OCI-LY7 (cell line): ENCODE measurements at regions not wholly inside any gene's neighbourhood (a gene's known extent, or its start where the extent isn't known, plus 50 kb on each side); places are given as distances from the start of the nearest gene placed in this dataset.

Experiments
- BruUV-seq: library from RNA; stranded (reverse); fragments of 400-500 nt; replicated peaks from 2 replicates; lab custom pipeline; 2021; lab: Mats Ljungman, UMichigan
- CTCF ChIA-PET: fragments of 300-600 bp; sonication (Branson Sonifier 250); formaldehyde crosslinking; loops from one replicate; lab custom pipeline; 2022; ENCODE audit warnings: antibody characterized with exemption; ENCODE audit not compliant: unreplicated experiment; lab: Charles Lee
- POLR2A ChIA-PET: fragments of 300-600 bp; sonication (Branson Sonifier 250); formaldehyde crosslinking; loops from one replicate; lab custom pipeline; 2022; ENCODE audit warnings: antibody characterized with exemption; lab: Charles Lee
- DNase-seq: peaks from one replicate; pipeline ENCODE4 v3.0.0-alpha.2; 2015; ENCODE audit warnings: low spot score
- H2AFZ ChIP-seq: fragments of 200-600 bp; sonication (generic), shearing (Covaris generic); 2 replicates; pipeline ENCODE4 v1.6.1; 2014; ENCODE audit warnings: mild to moderate bottlenecking, antibody characterized with exemption, low read length, moderate library complexity
- H3K27ac ChIP-seq: fragments of 200-600 bp; sonication (generic); 2 replicates; pipeline ENCODE4 v1.5.1; 2014; ENCODE audit warnings: mixed run types, low read depth, mild to moderate bottlenecking, moderate library complexity, low read length, inconsistent platforms; ENCODE audit not compliant: poor library complexity, severe bottlenecking
- H3K36me3 ChIP-seq: fragments of 200-600 bp; sonication (generic); 2 replicates; pipeline ENCODE4 v1.6.1; 2014; ENCODE audit warnings: mild to moderate bottlenecking, antibody characterized with exemption, low read length, moderate library complexity, mixed read lengths; ENCODE audit not compliant: insufficient read depth
- H3K4me1 ChIP-seq: fragments of 200-600 bp; sonication (generic); 2 replicates; pipeline ENCODE4 v1.5.1; 2014; ENCODE audit warnings: mild to moderate bottlenecking, low read length; ENCODE audit not compliant: insufficient read depth, poor library complexity, severe bottlenecking
- H3K4me2 ChIP-seq: fragments of 200-600 bp; sonication (generic); 2 replicates; pipeline ENCODE4 v1.6.1; 2014; ENCODE audit warnings: mild to moderate bottlenecking, low read length
- H3K4me3 ChIP-seq: fragments of 200-600 bp; sonication (generic); 2 replicates; pipeline ENCODE4 v1.5.1; 2014; ENCODE audit warnings: mild to moderate bottlenecking, low read depth, low read length; ENCODE audit not compliant: poor library complexity, severe bottlenecking
- H3K79me2 ChIP-seq: fragments of 200-600 bp; sonication (generic); 2 replicates; pipeline ENCODE4 v1.6.1; 2016; ENCODE audit warnings: low read depth, mild to moderate bottlenecking, low read length, moderate library complexity, mixed read lengths; ENCODE audit not compliant: insufficient read depth
- H3K9me2 ChIP-seq: fragments of 200-600 bp; sonication (generic); 2 replicates; pipeline ENCODE4 v1.6.1; 2016; ENCODE audit warnings: mild to moderate bottlenecking, low read length, mixed read lengths; ENCODE audit not compliant: insufficient read depth
- H3K9me3 ChIP-seq: fragments of 200-600 bp; sonication (generic); 2 replicates; pipeline ENCODE4 v1.6.1; 2014; ENCODE audit warnings: mild to moderate bottlenecking, mixed run types, low read length, mixed read lengths
- H4K20me1 ChIP-seq: fragments of 200-600 bp; sonication (generic); 2 replicates; pipeline ENCODE4 v1.6.1; 2014; ENCODE audit warnings: mild to moderate bottlenecking, antibody characterized with exemption, low read length, moderate library complexity, mixed read lengths; ENCODE audit not compliant: insufficient read depth
- CTCF ChIP-seq: fragments of 200-600 bp; sonication (generic); conservative IDR thresholded peaks from 2 replicates; pipeline ENCODE4 v1.5.1; 2014; ENCODE audit warnings: mild to moderate bottlenecking, antibody characterized with exemption, low read length, moderate library complexity, mixed read lengths
- EZH2phosphoT487 ChIP-seq: fragments of 200-600 bp; sonication (generic); IDR thresholded peaks from 2 replicates; pipeline ENCODE4 v1.6.1; 2018; ENCODE audit warnings: low read depth, borderline replicate concordance, mild to moderate bottlenecking, mixed run types, antibody characterized with exemption, low read length, moderate library complexity, mixed read lengths
- intact Hi-C: fragments of 100-400 bp; cut with micrococcal nuclease; formaldehyde crosslinking; loops from one replicate; pipeline ENCODE4 v1.10.0; 2022; ENCODE audit not compliant: unreplicated experiment

DNA sequence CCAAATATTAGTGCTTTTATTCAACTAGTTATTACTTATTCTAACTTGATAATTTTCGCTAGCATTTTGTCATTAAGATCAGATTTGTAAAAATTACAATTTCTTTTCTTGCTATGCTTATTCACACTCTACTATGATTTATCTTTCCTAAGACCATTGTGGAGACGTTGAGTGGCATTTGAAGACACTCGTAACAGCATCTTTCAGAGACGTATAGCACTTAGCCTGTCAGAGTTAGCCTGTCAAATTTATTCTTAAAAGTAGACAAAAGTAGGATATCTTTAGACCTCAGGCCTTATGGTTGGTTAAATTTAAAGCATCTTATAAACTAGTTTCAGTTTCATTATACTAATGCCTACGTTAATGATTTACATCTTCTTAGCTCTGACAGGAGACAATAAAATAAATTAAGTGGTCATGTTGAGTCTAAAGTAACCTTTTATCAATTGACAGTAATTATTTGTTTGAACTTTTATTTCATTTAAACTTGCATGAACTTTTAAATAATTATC lies 1410.1 kb downstream of the MRPL39 start:
- H3K79me2 ChIP-seq: no peaks in the 10 kb centered on the region
- BruUV-seq: no TSS peak
- TF ChIP-seq EZH2phosphoT487 (no peak), CTCF (no peak)
- no peak overlapping the region for H2AFZ ChIP-seq
- intact Hi-C loops: no loop called here
- DNase-seq: no peak
- H3K9me2 ChIP-seq: no peaks in the 10 kb centered on the region
- no peaks in the 10 kb centered on the region for H4K20me1 ChIP-seq
- no peak overlapping the region for H3K27ac ChIP-seq
- H3K4me3 ChIP-seq: no peak overlapping the region
- no peaks in the 10 kb centered on the region for H3K36me3 ChIP-seq
- CTCF ChIA-PET: no interaction called here
- POLR2A ChIA-PET: no interaction called here
- no peak overlapping the region for H3K4me2 ChIP-seq
- H3K9me3 ChIP-seq: peaks cover 33% of the 10 kb centered on the region
- H3K4me1 ChIP-seq: no peaks in the 10 kb centered on the region

- TF ChIP-seq EZH2phosphoT487 (no peak), CTCF (no peak)
- Histone ChIP-seq H3K27ac (no peak overlapping the region), H3K9me3 (peaks cover 31% of the 10 kb centered on the region), H3K4me3 (no peak overlapping the region), H3K36me3 (no peaks in the 10 kb centered on the region), H4K20me1 (no peaks in the 10 kb centered on the region), H3K4me2 (no peak overlapping the region), H3K4me1 (no peaks in the 10 kb centered on the region), H2AFZ (no peak overlapping the region), H3K79me2 (no peaks in the 10 kb centered on the region), H3K9me2 (no peaks in the 10 kb centered on the region)
- no peak for DNase-seq
- intact Hi-C loops: no loop called here
- POLR2A ChIA-PET: no interaction called here
- CTCF ChIA-PET: no interaction called here
- BruUV-seq: no TSS peak
Measured at GRCh38 chr21:24188506-24188905, 1418.8 kb downstream of the MRPL39 start.

- H3K9me2 ChIP-seq: no peaks in the 10 kb centered on the region
- DNase-seq: no peak
- H3K36me3 ChIP-seq: no peaks in the 10 kb centered on the region
- ChIA-PET POLR2A (no interaction called here), CTCF (no interaction called here)
- no peak overlapping the region for H3K4me2 ChIP-seq
- no peaks in the 10 kb centered on the region for H3K79me2 ChIP-seq
- BruUV-seq: no TSS peak
- H3K4me1 ChIP-seq: no peaks in the 10 kb centered on the region
- TF ChIP-seq CTCF: no peak
- no peak for TF ChIP-seq EZH2phosphoT487
- H3K4me3 ChIP-seq: no peak overlapping the region
- no peaks in the 10 kb centered on the region for H4K20me1 ChIP-seq
- intact Hi-C loops: no loop called here
- H2AFZ ChIP-seq: no peak overlapping the region
- peaks cover 20% of the 10 kb centered on the region for H3K9me3 ChIP-seq
- no peak overlapping the region for H3K27ac ChIP-seq
Measured at GRCh38 chr21:24183077-24183476, 1424.2 kb downstream of the MRPL39 start.
